ENCODE measurements at regions not wholly inside any gene's neighbourhood (a gene's known extent, or its start where the extent isn't known, plus 50 kb on each side); places are given as distances from the start of the nearest gene placed in this dataset.

DNA sequence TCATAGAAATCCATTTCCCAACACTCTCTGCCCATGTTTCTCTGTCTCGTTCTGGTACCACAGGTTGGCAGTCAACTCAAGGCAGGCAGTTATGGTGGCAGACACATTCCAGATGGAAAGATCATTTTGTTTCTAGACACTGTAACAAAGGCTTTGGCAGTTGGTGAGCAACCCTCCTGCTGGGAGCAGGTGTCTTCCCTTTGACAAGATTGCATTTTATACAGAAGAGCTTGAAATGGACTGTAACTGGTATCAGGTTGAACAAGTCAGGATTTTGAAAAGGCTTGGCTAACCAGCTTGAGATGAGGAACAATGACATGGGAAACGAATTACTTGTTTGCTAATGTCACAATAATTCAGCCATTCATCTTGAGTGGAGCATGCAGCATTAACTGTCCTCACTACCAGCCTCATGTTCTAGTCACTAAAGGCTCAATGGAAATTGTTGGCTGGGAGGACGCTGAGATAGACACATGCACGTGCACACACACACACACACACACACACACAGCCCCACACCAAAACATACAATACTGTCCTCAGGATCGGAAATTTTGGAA is 170.0 kb downstream of the SEMA6D start:
- no peak overlapping the region for H3K9ac ChIP-seq (ENCODE audit: low read depth in 1 of 2, low read length in 2 of 2)
- 67% methylated on average over 5 of the region's 5 CpGs for WGBS
- H3K9me3 ChIP-seq (ENCODE audit: control insufficient read depth in 4 of 4, low read length in 3 of 4): peaks cover 0 to 2% (median 0%) of the 10 kb centered on the region in 4 donors
- H3K4me3 ChIP-seq (ENCODE audit: low read depth in 1 of 3, low read length in 3 of 3): no peak overlapping the region
- H3K4me1 ChIP-seq (ENCODE audit: control insufficient read depth in 4 of 4, insufficient read depth in 4 of 4, low read length in 3 of 4): no peaks in the 10 kb centered on the region
- TF ChIP-seq FOXA2 (IDR thresholded peaks at IDR 0.05) (no peak), HNF4G (IDR thresholded peaks at IDR 0.05) (no peak), FOXA1 (IDR thresholded peaks at IDR 0.05) (no peak), GABPA (IDR thresholded peaks at IDR 0.05 in 1 of 2, conservative IDR thresholded peaks at IDR 0.05 in 1 of 2) (no peak), YY1 (IDR thresholded peaks at IDR 0.05) (no peak), RXRA (IDR thresholded peaks at IDR 0.05) (no peak), JUND (IDR thresholded peaks at IDR 0.05) (no peak), TAF1 (conservative IDR thresholded peaks at IDR 0.05) (no peak), NR2F2 (IDR thresholded peaks at IDR 0.05) (no peak)
- TF ChIP-seq, protein P1, sequence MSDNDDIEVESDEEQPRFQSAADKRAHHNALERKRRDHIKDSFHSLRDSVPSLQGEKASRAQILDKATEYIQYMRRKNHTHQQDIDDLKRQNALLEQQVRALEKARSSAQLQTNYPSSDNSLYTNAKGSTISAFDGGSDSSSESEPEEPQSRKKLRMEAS (IDR thresholded peaks at IDR 0.05): no peak
- TF ChIP-seq, protein P2, sequence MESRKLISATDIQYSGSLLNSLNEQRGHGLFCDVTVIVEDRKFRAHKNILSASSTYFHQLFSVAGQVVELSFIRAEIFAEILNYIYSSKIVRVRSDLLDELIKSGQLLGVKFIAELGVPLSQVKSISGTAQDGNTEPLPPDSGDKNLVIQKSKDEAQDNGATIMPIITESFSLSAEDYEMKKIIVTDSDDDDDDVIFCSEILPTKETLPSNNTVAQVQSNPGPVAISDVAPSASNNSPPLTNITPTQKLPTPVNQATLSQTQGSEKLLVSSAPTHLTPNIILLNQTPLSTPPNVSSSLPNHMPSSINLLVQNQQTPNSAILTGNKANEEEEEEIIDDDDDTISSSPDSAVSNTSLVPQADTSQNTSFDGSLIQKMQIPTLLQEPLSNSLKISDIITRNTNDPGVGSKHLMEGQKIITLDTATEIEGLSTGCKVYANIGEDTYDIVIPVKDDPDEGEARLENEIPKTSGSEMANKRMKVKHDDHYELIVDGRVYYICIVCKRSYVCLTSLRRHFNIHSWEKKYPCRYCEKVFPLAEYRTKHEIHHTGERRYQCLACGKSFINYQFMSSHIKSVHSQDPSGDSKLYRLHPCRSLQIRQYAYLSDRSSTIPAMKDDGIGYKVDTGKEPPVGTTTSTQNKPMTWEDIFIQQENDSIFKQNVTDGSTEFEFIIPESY (IDR thresholded peaks at IDR 0.05): no peak
- TF ChIP-seq, protein P3, sequence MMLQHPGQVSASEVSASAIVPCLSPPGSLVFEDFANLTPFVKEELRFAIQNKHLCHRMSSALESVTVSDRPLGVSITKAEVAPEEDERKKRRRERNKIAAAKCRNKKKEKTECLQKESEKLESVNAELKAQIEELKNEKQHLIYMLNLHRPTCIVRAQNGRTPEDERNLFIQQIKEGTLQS (IDR thresholded peaks at IDR 0.05): no peak
- TF ChIP-seq, protein P4, sequence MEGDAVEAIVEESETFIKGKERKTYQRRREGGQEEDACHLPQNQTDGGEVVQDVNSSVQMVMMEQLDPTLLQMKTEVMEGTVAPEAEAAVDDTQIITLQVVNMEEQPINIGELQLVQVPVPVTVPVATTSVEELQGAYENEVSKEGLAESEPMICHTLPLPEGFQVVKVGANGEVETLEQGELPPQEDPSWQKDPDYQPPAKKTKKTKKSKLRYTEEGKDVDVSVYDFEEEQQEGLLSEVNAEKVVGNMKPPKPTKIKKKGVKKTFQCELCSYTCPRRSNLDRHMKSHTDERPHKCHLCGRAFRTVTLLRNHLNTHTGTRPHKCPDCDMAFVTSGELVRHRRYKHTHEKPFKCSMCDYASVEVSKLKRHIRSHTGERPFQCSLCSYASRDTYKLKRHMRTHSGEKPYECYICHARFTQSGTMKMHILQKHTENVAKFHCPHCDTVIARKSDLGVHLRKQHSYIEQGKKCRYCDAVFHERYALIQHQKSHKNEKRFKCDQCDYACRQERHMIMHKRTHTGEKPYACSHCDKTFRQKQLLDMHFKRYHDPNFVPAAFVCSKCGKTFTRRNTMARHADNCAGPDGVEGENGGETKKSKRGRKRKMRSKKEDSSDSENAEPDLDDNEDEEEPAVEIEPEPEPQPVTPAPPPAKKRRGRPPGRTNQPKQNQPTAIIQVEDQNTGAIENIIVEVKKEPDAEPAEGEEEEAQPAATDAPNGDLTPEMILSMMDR (IDR thresholded peaks at IDR 0.05; ENCODE audit: low read depth, low read length, missing input control): no peak
- H3K27me3 ChIP-seq (ENCODE audit: control insufficient read depth in 4 of 4, insufficient read depth in 4 of 4, low read length in 3 of 4): peaks cover 0 to 8% (median 0%) of the 10 kb centered on the region in 4 donors
- no peak for DNase-seq (ENCODE audit: low spot score)
- no peaks in the 10 kb centered on the region for H3K36me3 ChIP-seq (ENCODE audit: control insufficient read depth in 4 of 4, insufficient read depth in 3 of 4, low read depth in 1 of 4, low read length in 3 of 4)
- H3K27ac ChIP-seq (ENCODE audit: low read depth in 1 of 2, low read length in 2 of 2): no peak overlapping the region

DNA sequence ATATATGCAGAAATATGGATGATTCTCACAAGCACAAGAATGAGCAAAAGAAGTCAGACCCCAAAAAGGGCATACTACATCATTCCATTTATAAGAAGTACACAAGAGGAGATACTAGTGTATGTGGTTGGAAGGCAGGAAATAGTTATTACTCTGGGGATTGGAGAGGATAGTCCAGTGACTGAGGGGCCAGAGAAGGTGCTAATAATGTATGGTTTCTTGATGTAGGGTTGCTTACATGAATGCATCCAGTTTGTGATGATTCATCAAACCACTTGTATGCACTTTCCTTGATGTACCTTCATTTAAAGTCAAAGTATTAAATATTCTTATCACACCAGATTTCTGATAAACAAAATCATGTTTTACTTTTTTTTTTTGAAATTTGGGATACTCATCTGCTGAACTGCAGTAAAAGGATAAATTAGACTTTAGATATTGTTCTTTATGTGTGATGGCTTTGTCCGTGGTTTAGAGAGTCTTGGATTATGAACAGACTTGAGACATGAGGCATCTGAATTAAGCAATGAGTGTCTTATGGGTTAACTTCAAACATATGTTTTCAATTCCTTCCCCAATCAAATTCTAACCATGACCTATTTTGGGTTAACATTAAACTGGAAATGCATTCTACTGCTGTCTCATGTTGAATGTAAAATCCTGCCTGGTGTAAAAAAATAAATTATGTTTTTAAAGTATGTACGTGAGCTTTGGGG is 171.2 kb downstream of the SEMA6D start:
- peaks cover 0 to 8% (median 0%) of the 10 kb centered on the region in 4 donors for H3K27me3 ChIP-seq (ENCODE audit: control insufficient read depth in 4 of 4, insufficient read depth in 4 of 4, low read length in 3 of 4)
- TF ChIP-seq NR2F2 (IDR thresholded peaks at IDR 0.05) (no peak), HNF4G (IDR thresholded peaks at IDR 0.05) (no peak)
- TF ChIP-seq, protein P4 (IDR thresholded peaks at IDR 0.05; ENCODE audit: low read depth, low read length, missing input control): no peak
- TF ChIP-seq, protein P5, sequence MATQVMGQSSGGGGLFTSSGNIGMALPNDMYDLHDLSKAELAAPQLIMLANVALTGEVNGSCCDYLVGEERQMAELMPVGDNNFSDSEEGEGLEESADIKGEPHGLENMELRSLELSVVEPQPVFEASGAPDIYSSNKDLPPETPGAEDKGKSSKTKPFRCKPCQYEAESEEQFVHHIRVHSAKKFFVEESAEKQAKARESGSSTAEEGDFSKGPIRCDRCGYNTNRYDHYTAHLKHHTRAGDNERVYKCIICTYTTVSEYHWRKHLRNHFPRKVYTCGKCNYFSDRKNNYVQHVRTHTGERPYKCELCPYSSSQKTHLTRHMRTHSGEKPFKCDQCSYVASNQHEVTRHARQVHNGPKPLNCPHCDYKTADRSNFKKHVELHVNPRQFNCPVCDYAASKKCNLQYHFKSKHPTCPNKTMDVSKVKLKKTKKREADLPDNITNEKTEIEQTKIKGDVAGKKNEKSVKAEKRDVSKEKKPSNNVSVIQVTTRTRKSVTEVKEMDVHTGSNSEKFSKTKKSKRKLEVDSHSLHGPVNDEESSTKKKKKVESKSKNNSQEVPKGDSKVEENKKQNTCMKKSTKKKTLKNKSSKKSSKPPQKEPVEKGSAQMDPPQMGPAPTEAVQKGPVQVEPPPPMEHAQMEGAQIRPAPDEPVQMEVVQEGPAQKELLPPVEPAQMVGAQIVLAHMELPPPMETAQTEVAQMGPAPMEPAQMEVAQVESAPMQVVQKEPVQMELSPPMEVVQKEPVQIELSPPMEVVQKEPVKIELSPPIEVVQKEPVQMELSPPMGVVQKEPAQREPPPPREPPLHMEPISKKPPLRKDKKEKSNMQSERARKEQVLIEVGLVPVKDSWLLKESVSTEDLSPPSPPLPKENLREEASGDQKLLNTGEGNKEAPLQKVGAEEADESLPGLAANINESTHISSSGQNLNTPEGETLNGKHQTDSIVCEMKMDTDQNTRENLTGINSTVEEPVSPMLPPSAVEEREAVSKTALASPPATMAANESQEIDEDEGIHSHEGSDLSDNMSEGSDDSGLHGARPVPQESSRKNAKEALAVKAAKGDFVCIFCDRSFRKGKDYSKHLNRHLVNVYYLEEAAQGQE (IDR thresholded peaks at IDR 0.05): no peak
- no peaks in the 10 kb centered on the region for H3K36me3 ChIP-seq (ENCODE audit: control insufficient read depth in 4 of 4, insufficient read depth in 3 of 4, low read depth in 1 of 4, low read length in 3 of 4)
- no peak overlapping the region for H3K27ac ChIP-seq (ENCODE audit: low read depth in 1 of 2, low read length in 2 of 2)
- peaks cover 0 to 2% (median 0%) of the 10 kb centered on the region in 4 donors for H3K9me3 ChIP-seq (ENCODE audit: control insufficient read depth in 4 of 4, low read length in 3 of 4)
- WGBS: 87% methylated on average over 2 of the region's 2 CpGs
- H3K9ac ChIP-seq (ENCODE audit: low read depth in 1 of 2, low read length in 2 of 2): no peak overlapping the region
- H3K4me3 ChIP-seq (ENCODE audit: low read depth in 1 of 3, low read length in 3 of 3): no peak overlapping the region
- DNase-seq (ENCODE audit: low spot score): no peak
- H3K4me1 ChIP-seq (ENCODE audit: control insufficient read depth in 4 of 4, insufficient read depth in 4 of 4, low read length in 3 of 4): no peaks in the 10 kb centered on the region

Measured in liver (tissue), 8 donors.